ENCODE measurements at regions not wholly inside any gene's neighbourhood (a gene's known extent, or its start where the extent isn't known, plus 50 kb on each side); places are given as distances from the start of the nearest gene placed in this dataset.

- TF ChIP-seq GATA2 (IDR thresholded peaks at IDR 0.05; ENCODE audit: low read depth, low read length) (no peak), GATA3 (IDR thresholded peaks at IDR 0.05; ENCODE audit: low read depth, low read length) (no peak)
Measured at GRCh38 chr15:38091078-38091645, 156.7 kb downstream of the TMCO5A start.
